Cardiac fibroblast (primary cell): ENCODE measurements at regions not wholly inside any gene's neighbourhood (a gene's known extent, or its start where the extent isn't known, plus 50 kb on each side); places are given as distances from the start of the nearest gene placed in this dataset.

Source experiments
- DNase-seq, 2 donors: peaks; one replicate each; pipeline versions ENCODE4 v3.0.0 to v3.0.0-alpha.2; 2010; ENCODE audit warnings: low read depth in 2 of 2
- H3K4me3 ChIP-seq, 2 donors: replicated peaks in 1 of 2; 1 replicate in 1 of 2; 2 replicates in 1 of 2; pipeline ENCODE4 v1.5.1; 2011; ENCODE audit warnings: low read depth in 2 of 2, low read length in 2 of 2, mild to moderate bottlenecking in 2 of 2, moderate library complexity in 1 of 2
- CTCF ChIP-seq: IDR thresholded peaks from one replicate; pipeline ENCODE4 v1.5.1; 2011; ENCODE audit warnings: low read depth, mild to moderate bottlenecking, low read length, inconsistent platforms

GRCh38 chr11:44397586-44398178 lies 87.7 kb upstream of the ALX4 start:
- no peak overlapping the region for H3K4me3 ChIP-seq
- TF ChIP-seq CTCF: no peak
- no peak for DNase-seq

GRCh38 chr11:44398266-44399030 lies 88.5 kb upstream of the ALX4 start:
- H3K4me3 ChIP-seq: no peak overlapping the region
- DNase-seq: no peak
- TF ChIP-seq CTCF: no peak

GRCh38 chr11:44399968-44400367 lies 90.0 kb upstream of the ALX4 start:
- no peak for TF ChIP-seq CTCF
- no peak for DNase-seq
- H3K4me3 ChIP-seq: no peak overlapping the region

- DNase-seq: peak in 1 of 2 donors; percentile 5
- no peak overlapping the region for H3K4me3 ChIP-seq
- TF ChIP-seq CTCF: no peak
These were observed 90.5 kb upstream of the ALX4 start for GRCh38 chr11:44400431-44400830.

GRCh38 chr11:44402466-44403075 lies 92.6 kb upstream of the ALX4 start:
- H3K4me3 ChIP-seq: no peak overlapping the region
- TF ChIP-seq CTCF: no peak
- DNase-seq: no peak

- H3K4me3 ChIP-seq: no peak overlapping the region
- TF ChIP-seq CTCF: no peak
- no peak for DNase-seq
These were observed 93.2 kb upstream of the ALX4 start for GRCh38 chr11:44403176-44403575.
